ENCODE measurements at regions not wholly inside any gene's neighbourhood (a gene's known extent, or its start where the extent isn't known, plus 50 kb on each side); places are given as distances from the start of the nearest gene placed in this dataset.

- Histone ChIP-seq H3K27ac (ENCODE audit: poor library complexity, severe bottlenecking) (no peak overlapping the region), H3K36me3 (ENCODE audit: low read depth) (no peaks in the 10 kb centered on the region), H3K27me3 (ENCODE audit: insufficient read depth, poor library complexity, severe bottlenecking) (no peaks in the 10 kb centered on the region), H3K4me1 (ENCODE audit: insufficient read depth, poor library complexity, severe bottlenecking) (peaks cover 7% of the 10 kb centered on the region), H3K4me3 (ENCODE audit: severe bottlenecking) (no peak overlapping the region), H3K9me3 (ENCODE audit: severe bottlenecking) (no peaks in the 10 kb centered on the region)
- ATAC-seq (ENCODE audit: low read depth): no peak
- TF ChIP-seq CTCF (IDR thresholded peaks at IDR 0.05; ENCODE audit: poor library complexity, severe bottlenecking): no peak
- no peak for DNase-seq (ENCODE audit: low spot score)
Observed at GRCh38 chr3:105950881-105951600, 82.2 kb upstream of the CBLB start.

- Histone ChIP-seq H3K4me3 (ENCODE audit: severe bottlenecking) (no peak overlapping the region), H3K27me3 (ENCODE audit: insufficient read depth, poor library complexity, severe bottlenecking) (no peaks in the 10 kb centered on the region), H3K36me3 (ENCODE audit: low read depth) (no peaks in the 10 kb centered on the region), H3K9me3 (ENCODE audit: severe bottlenecking) (no peaks in the 10 kb centered on the region), H3K27ac (ENCODE audit: poor library complexity, severe bottlenecking) (no peak overlapping the region), H3K4me1 (ENCODE audit: insufficient read depth, poor library complexity, severe bottlenecking) (no peaks in the 10 kb centered on the region)
- no peak for ATAC-seq (ENCODE audit: low read depth)
- TF ChIP-seq CTCF (IDR thresholded peaks at IDR 0.05; ENCODE audit: poor library complexity, severe bottlenecking): no peak
- DNase-seq (ENCODE audit: low spot score): no peak
Observed at GRCh38 chr3:105953831-105954230, 85.0 kb upstream of the CBLB start.

- Histone ChIP-seq H3K36me3 (ENCODE audit: low read depth) (no peaks in the 10 kb centered on the region), H3K4me1 (ENCODE audit: insufficient read depth, poor library complexity, severe bottlenecking) (no peaks in the 10 kb centered on the region), H3K27me3 (ENCODE audit: insufficient read depth, poor library complexity, severe bottlenecking) (no peaks in the 10 kb centered on the region), H3K9me3 (ENCODE audit: severe bottlenecking) (no peaks in the 10 kb centered on the region), H3K27ac (ENCODE audit: poor library complexity, severe bottlenecking) (no peak overlapping the region), H3K4me3 (ENCODE audit: severe bottlenecking) (no peak overlapping the region)
- ATAC-seq (ENCODE audit: low read depth) (no peak), DNase-seq (ENCODE audit: low spot score) (no peak)
- TF ChIP-seq CTCF (IDR thresholded peaks at IDR 0.05; ENCODE audit: poor library complexity, severe bottlenecking): no peak
Observed at GRCh38 chr3:105956306-105956705, 87.5 kb upstream of the CBLB start.

- Histone ChIP-seq H3K27ac (ENCODE audit: poor library complexity, severe bottlenecking) (peak overlapping the region; percentile 11), H3K9me3 (ENCODE audit: severe bottlenecking) (no peaks in the 10 kb centered on the region), H3K36me3 (ENCODE audit: low read depth) (no peaks in the 10 kb centered on the region), H3K4me1 (ENCODE audit: insufficient read depth, poor library complexity, severe bottlenecking) (no peaks in the 10 kb centered on the region), H3K27me3 (ENCODE audit: insufficient read depth, poor library complexity, severe bottlenecking) (no peaks in the 10 kb centered on the region), H3K4me3 (ENCODE audit: severe bottlenecking) (no peak overlapping the region)
- TF ChIP-seq CTCF (IDR thresholded peaks at IDR 0.05; ENCODE audit: poor library complexity, severe bottlenecking): no peak
- DNase-seq (ENCODE audit: low spot score): no peak
- peak; percentile 71 for ATAC-seq (ENCODE audit: low read depth)
Observed at GRCh38 chr3:105957722-105958121, 88.9 kb upstream of the CBLB start.

GRCh38 chr3:105958237-105959000 is 89.6 kb upstream of the CBLB start:
- no peak for TF ChIP-seq CTCF (IDR thresholded peaks at IDR 0.05; ENCODE audit: poor library complexity, severe bottlenecking)
- no peaks in the 10 kb centered on the region for H3K4me1 ChIP-seq (ENCODE audit: insufficient read depth, poor library complexity, severe bottlenecking)
- ATAC-seq (ENCODE audit: low read depth): no peak
- no peaks in the 10 kb centered on the region for H3K27me3 ChIP-seq (ENCODE audit: insufficient read depth, poor library complexity, severe bottlenecking)
- no peaks in the 10 kb centered on the region for H3K9me3 ChIP-seq (ENCODE audit: severe bottlenecking)
- H3K27ac ChIP-seq (ENCODE audit: poor library complexity, severe bottlenecking): peak overlapping the region; percentile 11
- H3K4me3 ChIP-seq (ENCODE audit: severe bottlenecking): no peak overlapping the region
- no peaks in the 10 kb centered on the region for H3K36me3 ChIP-seq (ENCODE audit: low read depth)
- DNase-seq (ENCODE audit: low spot score): no peak
